ENCODE measurements at regions not wholly inside any gene's neighbourhood (a gene's known extent, or its start where the extent isn't known, plus 50 kb on each side); places are given as distances from the start of the nearest gene placed in this dataset.

DNA sequence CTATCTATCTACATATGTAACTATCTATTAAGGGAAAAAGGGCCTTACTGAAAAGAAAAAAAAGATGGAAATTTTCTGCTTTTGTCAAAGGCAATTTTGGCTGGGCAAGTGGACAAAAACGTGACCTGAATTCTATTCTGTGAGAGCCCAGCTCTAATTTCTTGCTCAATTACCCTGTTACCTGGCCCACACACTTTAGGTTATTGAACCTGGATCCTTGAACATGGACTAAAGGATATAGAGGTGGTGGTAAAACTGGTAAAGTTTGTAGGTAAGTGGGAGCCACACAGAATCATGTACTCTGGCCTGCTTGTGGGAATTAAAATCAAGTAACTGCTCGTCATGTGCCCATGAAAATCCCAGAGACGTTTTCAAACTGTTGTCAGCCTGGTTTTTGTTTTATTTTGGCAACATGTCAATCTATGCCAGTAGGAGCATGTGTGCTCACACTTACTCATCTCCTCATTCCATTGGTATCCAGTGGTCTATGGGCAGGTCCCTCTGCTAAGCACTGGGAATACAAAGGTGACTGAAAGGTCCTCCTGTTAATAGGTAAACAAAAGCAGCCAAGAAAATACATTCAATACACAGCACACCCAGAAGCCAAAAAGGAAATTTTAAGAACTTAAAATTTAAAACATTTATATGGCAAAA lies 113.7 kb upstream of the WARS2 start:
- no peak for TF ChIP-seq EZH2 (IDR thresholded peaks at IDR 0.05)
- TF ChIP-seq, protein P1, sequence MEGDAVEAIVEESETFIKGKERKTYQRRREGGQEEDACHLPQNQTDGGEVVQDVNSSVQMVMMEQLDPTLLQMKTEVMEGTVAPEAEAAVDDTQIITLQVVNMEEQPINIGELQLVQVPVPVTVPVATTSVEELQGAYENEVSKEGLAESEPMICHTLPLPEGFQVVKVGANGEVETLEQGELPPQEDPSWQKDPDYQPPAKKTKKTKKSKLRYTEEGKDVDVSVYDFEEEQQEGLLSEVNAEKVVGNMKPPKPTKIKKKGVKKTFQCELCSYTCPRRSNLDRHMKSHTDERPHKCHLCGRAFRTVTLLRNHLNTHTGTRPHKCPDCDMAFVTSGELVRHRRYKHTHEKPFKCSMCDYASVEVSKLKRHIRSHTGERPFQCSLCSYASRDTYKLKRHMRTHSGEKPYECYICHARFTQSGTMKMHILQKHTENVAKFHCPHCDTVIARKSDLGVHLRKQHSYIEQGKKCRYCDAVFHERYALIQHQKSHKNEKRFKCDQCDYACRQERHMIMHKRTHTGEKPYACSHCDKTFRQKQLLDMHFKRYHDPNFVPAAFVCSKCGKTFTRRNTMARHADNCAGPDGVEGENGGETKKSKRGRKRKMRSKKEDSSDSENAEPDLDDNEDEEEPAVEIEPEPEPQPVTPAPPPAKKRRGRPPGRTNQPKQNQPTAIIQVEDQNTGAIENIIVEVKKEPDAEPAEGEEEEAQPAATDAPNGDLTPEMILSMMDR (IDR thresholded peaks at IDR 0.05 in 2 of 3, conservative IDR thresholded peaks at IDR 0.05 in 1 of 3; ENCODE audit: borderline replicate concordance in 1 of 3, insufficient read depth in 1 of 3, low read depth in 2 of 3, low read length in 2 of 3) = no peak
- no peak for TF ChIP-seq RAD21 (IDR thresholded peaks at IDR 0.05; ENCODE audit: low read depth)
- no peak for TF ChIP-seq POLR2AphosphoS5 (IDR thresholded peaks at IDR 0.05; ENCODE audit: low read depth, low read length)
- no peak for TF ChIP-seq ELF1 (IDR thresholded peaks at IDR 0.05; ENCODE audit: borderline replicate concordance, low read depth)
- TF ChIP-seq, protein P2, sequence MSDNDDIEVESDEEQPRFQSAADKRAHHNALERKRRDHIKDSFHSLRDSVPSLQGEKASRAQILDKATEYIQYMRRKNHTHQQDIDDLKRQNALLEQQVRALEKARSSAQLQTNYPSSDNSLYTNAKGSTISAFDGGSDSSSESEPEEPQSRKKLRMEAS (IDR thresholded peaks at IDR 0.05) = no peak
- no peak for TF ChIP-seq POLR2A (IDR thresholded peaks at IDR 0.05; ENCODE audit: borderline replicate concordance, extremely low read depth, insufficient read depth, insufficient read length)

All from HCT116 (cell line).